NCI-H1105 (cell line): ENCODE measurements at regions not wholly inside any gene's neighbourhood (a gene's known extent, or its start where the extent isn't known, plus 50 kb on each side); places are given as distances from the start of the nearest gene placed in this dataset.
"Not testable (repeated sequence)": the region's sequence is repeated elsewhere in the genome, so short reads cannot be mapped to it uniquely, and the experiment has no call there.

Experiments
- DNase-seq: peaks from one replicate; lab custom pipeline; 2025; lab: John Stamatoyannopoulos, UW

- DNase-seq: not testable (repeated sequence)
Measured at GRCh38 chr1:221257548-221257947, 378.3 kb downstream of the HLX start.

- not testable (repeated sequence) for DNase-seq
Measured at GRCh38 chr1:221262677-221263076, 383.4 kb downstream of the HLX start.

GRCh38 chr1:221263831-221264767 is 384.9 kb downstream of the HLX start:
- peak; percentile 52 for DNase-seq

GRCh38 chr1:221264848-221265247 is 385.6 kb downstream of the HLX start:
- no peak for DNase-seq

GRCh38 chr1:221268295-221268694 is 389.1 kb downstream of the HLX start:
- no peak for DNase-seq

- no peak for DNase-seq
Measured at GRCh38 chr1:221271701-221272100, 392.5 kb downstream of the HLX start.

GRCh38 chr1:221272940-221273339 is 393.7 kb downstream of the HLX start:
- no peak for DNase-seq

- peak; percentile 82 for DNase-seq
Measured at GRCh38 chr1:221274373-221274772, 395.1 kb downstream of the HLX start.

GRCh38 chr1:221276896-221277409 is 397.7 kb downstream of the HLX start:
- DNase-seq: no peak

GRCh38 chr1:221279146-221279545 is 399.9 kb downstream of the HLX start:
- no peak for DNase-seq

GRCh38 chr1:221283532-221283931 is 404.3 kb downstream of the HLX start:
- DNase-seq: no peak

GRCh38 chr1:221284028-221284427 is 404.8 kb downstream of the HLX start:
- DNase-seq: peak; percentile 61

GRCh38 chr1:221284991-221285390 is 405.7 kb downstream of the HLX start:
- DNase-seq: not testable (repeated sequence)

GRCh38 chr1:221285458-221286210 is 406.4 kb downstream of the HLX start:
- not testable (repeated sequence) for DNase-seq

GRCh38 chr1:221286399-221286798 is 407.2 kb downstream of the HLX start:
- DNase-seq: no peak

GRCh38 chr1:221289103-221289502 is 409.9 kb downstream of the HLX start:
- no peak for DNase-seq

- no peak for DNase-seq
Measured at GRCh38 chr1:221290669-221291068, 411.4 kb downstream of the HLX start.

- DNase-seq: no peak
Measured at GRCh38 chr1:221291113-221291512, 411.9 kb downstream of the HLX start.

GRCh38 chr1:221292652-221293051 is 413.4 kb downstream of the HLX start:
- DNase-seq: no peak

GRCh38 chr1:221294242-221294641 is 415.0 kb downstream of the HLX start:
- no peak for DNase-seq

- no peak for DNase-seq
Measured at GRCh38 chr1:221302357-221302756, 423.1 kb downstream of the HLX start.

- DNase-seq: no peak
Measured at GRCh38 chr1:221302810-221303209, 423.6 kb downstream of the HLX start.

- no peak for DNase-seq
Measured at GRCh38 chr1:221303623-221304022, 424.4 kb downstream of the HLX start.
